ENCODE measurements at regions not wholly inside any gene's neighbourhood (a gene's known extent, or its start where the extent isn't known, plus 50 kb on each side); places are given as distances from the start of the nearest gene placed in this dataset.
"Not testable (repeated sequence)": the region's sequence is repeated elsewhere in the genome, so short reads cannot be mapped to it uniquely, and the experiment has no call there.

DNA sequence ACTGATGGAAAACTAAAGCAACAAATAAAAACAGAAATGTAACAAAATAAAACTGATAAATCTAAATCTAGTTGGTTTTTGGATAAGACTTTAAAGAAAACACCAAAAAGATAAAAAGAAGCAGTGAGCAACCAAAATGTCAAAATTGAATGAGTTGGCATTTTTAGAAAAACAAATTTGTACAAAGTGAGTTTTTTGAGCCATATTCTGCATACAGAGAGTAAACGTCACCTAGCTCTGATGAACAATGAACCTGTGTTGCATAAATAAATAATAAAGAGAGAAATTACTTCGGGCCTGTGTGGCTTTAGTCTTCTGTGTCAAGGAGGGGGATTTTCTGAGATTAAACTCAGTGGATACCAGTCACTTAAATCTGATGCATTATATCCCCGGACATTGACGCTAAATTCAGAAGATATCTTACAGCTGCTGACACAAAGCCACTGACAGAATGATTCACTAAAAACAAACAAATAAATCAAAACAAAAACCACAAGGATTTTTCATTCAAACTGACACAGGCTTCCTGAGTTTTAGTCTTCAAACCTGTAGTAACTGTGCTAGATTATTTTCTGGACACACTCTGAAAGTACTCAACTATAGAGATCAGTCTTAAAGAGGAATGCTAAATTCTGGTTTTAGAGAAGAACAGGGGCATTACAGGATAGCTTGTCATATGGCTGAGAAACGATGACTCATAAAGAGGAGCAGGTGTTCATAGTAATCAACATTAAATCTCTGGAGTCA, 403.5 kb upstream of the ST8SIA4 start:
- Mint-ChIP-seq H3K36me3 (no peaks in the 10 kb centered on the region), H3K27ac (no peak overlapping the region), H3K9me3 (peaks cover 4% of the 10 kb centered on the region), H3K27me3 (no peaks in the 10 kb centered on the region), H3K4me3 (no peak overlapping the region), H3K4me1 (no peaks in the 10 kb centered on the region)

DNA sequence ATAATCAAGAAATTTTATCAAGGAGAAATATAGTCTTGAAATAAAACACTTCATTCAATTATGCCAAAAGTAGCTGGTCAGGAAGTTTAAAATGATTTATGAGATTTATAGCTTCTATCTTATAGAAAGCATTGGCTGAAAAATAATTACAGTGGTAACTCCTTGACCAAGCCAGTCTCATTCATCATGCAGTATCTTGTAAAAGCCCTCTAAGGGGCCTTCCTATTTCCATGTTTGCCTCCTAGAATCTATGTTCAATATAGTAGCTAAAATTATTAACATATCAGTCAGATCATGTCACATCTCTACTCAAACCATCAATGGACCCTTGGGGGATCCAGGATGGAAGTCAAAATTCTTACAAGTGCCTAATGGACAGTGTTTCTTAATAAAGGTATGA, 393.4 kb upstream of the ST8SIA4 start:
- no peaks in the 10 kb centered on the region for H3K4me1 Mint-ChIP-seq
- H3K27ac Mint-ChIP-seq, result no peak overlapping the region
- no peak overlapping the region for H3K4me3 Mint-ChIP-seq
- H3K36me3 Mint-ChIP-seq, result no peaks in the 10 kb centered on the region
- H3K9me3 Mint-ChIP-seq, result peaks cover 4% of the 10 kb centered on the region
- H3K27me3 Mint-ChIP-seq, result no peaks in the 10 kb centered on the region

- H3K9me3 Mint-ChIP-seq, result peaks cover 4% of the 10 kb centered on the region
- no peaks in the 10 kb centered on the region for H3K4me1 Mint-ChIP-seq
- no peaks in the 10 kb centered on the region for H3K27me3 Mint-ChIP-seq
- H3K27ac Mint-ChIP-seq, result no peak overlapping the region
- H3K4me3 Mint-ChIP-seq, result no peak overlapping the region
- H3K36me3 Mint-ChIP-seq, result no peaks in the 10 kb centered on the region
Measured at GRCh38 chr5:101292199-101292598, 389.1 kb upstream of the ST8SIA4 start.

GRCh38 chr5:101290761-101291160, 387.7 kb upstream of the ST8SIA4 start:
- H3K27ac Mint-ChIP-seq, H3K4me1 Mint-ChIP-seq, H3K4me3 Mint-ChIP-seq, H3K36me3 Mint-ChIP-seq, H3K9me3 Mint-ChIP-seq, H3K27me3 Mint-ChIP-seq: not testable (repeated sequence)

DNA sequence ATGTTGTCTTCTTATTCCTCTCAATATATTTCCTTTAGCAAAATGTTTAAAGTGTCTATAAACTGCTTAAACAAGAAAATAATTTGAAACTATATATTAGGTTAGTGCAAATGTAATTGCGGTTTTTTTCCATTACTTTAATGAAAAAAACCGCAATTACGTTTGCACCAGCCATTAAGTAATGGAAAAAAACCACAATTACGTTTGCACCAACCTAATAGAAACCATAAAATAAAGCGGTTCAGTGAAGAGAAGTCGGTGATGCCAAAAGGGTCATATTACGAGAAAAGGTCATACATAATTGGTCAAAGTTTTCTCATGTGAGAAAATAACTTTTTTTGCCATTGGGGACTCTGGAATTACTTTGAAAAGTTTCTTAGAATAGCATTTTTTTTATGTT, 385.6 kb upstream of the ST8SIA4 start:
- Mint-ChIP-seq H3K27me3 (no peaks in the 10 kb centered on the region), H3K36me3 (no peaks in the 10 kb centered on the region), H3K4me1 (no peaks in the 10 kb centered on the region), H3K4me3 (no peak overlapping the region), H3K27ac (no peak overlapping the region), H3K9me3 (peaks cover 4% of the 10 kb centered on the region)

- H3K4me3 Mint-ChIP-seq, result no peak overlapping the region
- H3K36me3 Mint-ChIP-seq, result no peaks in the 10 kb centered on the region
- H3K27ac Mint-ChIP-seq, result no peak overlapping the region
- H3K27me3 Mint-ChIP-seq, result no peaks in the 10 kb centered on the region
- H3K9me3 Mint-ChIP-seq, result no peaks in the 10 kb centered on the region
- no peaks in the 10 kb centered on the region for H3K4me1 Mint-ChIP-seq
Measured at GRCh38 chr5:101284736-101285375, 381.8 kb upstream of the ST8SIA4 start.

DNA sequence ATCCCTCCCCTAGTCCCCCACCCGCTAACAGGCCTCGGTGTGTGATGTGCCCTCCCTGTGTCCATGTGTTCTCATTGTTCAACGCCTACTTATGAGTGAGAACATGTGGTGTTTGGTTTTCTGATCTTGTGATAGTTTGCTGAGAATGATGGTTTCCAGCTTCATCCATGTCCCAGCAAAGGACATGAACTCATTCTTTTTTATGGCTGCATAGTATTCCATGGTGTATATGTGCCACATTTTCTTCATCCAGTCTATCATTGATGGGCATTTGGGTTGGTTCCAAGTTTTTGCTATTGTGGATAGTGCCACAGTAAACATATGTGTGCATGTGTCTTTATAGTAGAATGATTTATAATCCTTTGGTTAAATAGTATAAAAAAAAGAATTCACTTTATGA, 380.9 kb upstream of the ST8SIA4 start:
- not testable (repeated sequence) for H3K27ac Mint-ChIP-seq, H3K4me3 Mint-ChIP-seq, H3K27me3 Mint-ChIP-seq, H3K4me1 Mint-ChIP-seq, H3K9me3 Mint-ChIP-seq, H3K36me3 Mint-ChIP-seq

GRCh38 chr5:101278917-101279316, 375.8 kb upstream of the ST8SIA4 start:
- no peaks in the 10 kb centered on the region for H3K36me3 Mint-ChIP-seq
- no peaks in the 10 kb centered on the region for H3K27me3 Mint-ChIP-seq
- H3K4me3 Mint-ChIP-seq, result no peak overlapping the region
- no peaks in the 10 kb centered on the region for H3K4me1 Mint-ChIP-seq
- no peak overlapping the region for H3K27ac Mint-ChIP-seq
- no peaks in the 10 kb centered on the region for H3K9me3 Mint-ChIP-seq

DNA sequence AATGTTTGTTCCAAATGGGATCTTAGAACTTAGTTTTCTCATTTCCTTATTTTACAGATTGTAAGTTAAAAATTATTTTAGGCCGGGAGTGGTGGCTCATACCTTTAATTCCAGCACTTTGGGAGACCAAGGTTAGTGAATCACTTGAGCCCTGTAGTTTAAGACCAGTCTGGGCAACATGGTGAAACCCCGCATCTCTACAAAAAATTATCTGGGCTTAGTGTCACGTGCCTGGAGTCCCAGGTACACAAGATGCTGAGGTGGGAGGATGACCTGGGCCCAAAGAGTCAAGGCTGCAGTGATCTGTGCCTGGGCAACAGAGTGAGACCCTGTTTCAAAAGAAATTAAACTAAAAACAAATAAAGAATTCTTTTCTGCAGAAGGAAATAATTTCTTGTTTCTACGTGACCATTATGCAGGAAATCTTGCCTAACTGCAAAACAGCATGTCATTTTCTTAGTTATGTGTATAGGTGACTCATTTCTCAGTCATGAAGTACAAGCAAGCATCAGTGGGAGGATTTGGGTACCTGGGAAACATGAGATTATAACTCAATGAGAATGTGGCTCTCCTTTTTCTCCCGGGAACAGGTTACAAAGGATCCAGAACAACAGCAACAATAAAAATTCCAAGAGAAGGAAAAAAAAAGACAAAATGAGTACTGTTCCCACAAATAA, 375.1 kb upstream of the ST8SIA4 start:
- Mint-ChIP-seq H3K27ac (no peak overlapping the region), H3K9me3 (no peaks in the 10 kb centered on the region), H3K27me3 (no peaks in the 10 kb centered on the region), H3K4me1 (no peaks in the 10 kb centered on the region), H3K36me3 (no peaks in the 10 kb centered on the region), H3K4me3 (no peak overlapping the region)

DNA sequence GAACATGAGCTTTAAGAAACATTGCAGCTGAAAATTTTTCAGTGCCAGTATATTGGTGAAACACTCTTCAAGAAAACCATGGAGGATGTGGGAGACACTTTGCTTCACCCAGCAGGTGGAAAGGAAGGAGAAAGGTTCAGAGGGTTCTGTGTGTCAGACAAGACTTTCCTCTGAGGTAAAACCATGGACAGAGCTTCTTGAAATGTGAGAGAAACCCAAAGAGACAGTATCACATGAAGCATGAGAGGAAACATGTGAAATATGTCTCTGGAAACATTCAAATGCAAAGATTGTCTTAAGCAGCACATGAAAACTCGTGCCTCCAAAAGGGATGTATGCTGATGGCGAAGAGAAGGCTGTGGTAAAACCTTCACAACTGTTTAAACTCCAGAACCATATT, 368.9 kb upstream of the ST8SIA4 start:
- Mint-ChIP-seq H3K27ac (no peak overlapping the region), H3K27me3 (no peaks in the 10 kb centered on the region)

DNA sequence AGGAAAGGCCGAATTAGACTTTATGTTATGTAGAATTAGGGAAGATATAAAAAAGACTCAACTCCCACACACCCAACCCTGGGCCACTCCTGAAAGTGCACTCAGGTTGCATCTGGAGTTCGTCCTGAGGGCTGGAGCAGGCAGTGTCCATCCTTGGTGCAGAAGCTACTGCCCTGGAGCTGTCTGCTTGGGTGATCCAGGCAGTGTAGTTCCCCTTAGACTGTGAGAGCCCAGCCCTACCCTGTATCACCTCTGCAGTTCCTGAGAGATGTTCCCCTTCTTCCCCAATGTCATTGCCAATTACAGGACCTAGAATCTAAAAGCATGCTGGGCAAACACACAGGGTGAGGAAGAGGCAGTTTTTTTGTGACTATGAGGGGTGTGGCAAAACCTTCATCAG, 368.3 kb upstream of the ST8SIA4 start:
- no peaks in the 10 kb centered on the region for H3K4me1 Mint-ChIP-seq
- H3K36me3 Mint-ChIP-seq, result no peaks in the 10 kb centered on the region
- no peaks in the 10 kb centered on the region for H3K9me3 Mint-ChIP-seq
- no peaks in the 10 kb centered on the region for H3K27me3 Mint-ChIP-seq
- no peak overlapping the region for H3K27ac Mint-ChIP-seq
- no peak overlapping the region for H3K4me3 Mint-ChIP-seq

More for the DNA sequence above, 368.9 kb upstream of the ST8SIA4 start:
- Mint-ChIP-seq H3K9me3 (no peaks in the 10 kb centered on the region), H3K36me3 (no peaks in the 10 kb centered on the region), H3K4me1 (no peaks in the 10 kb centered on the region), H3K4me3 (no peak overlapping the region)

- H3K27ac Mint-ChIP-seq, result no peak overlapping the region
- no peaks in the 10 kb centered on the region for H3K27me3 Mint-ChIP-seq
- H3K4me3 Mint-ChIP-seq, result no peak overlapping the region
- H3K9me3 Mint-ChIP-seq, result peaks cover 8% of the 10 kb centered on the region
- H3K36me3 Mint-ChIP-seq, result no peaks in the 10 kb centered on the region
- no peaks in the 10 kb centered on the region for H3K4me1 Mint-ChIP-seq
Measured at GRCh38 chr5:101260857-101261256, 357.8 kb upstream of the ST8SIA4 start.

GRCh38 chr5:101253096-101253495, 350.0 kb upstream of the ST8SIA4 start:
- no peak overlapping the region for H3K27ac Mint-ChIP-seq
- no peak overlapping the region for H3K4me3 Mint-ChIP-seq
- no peaks in the 10 kb centered on the region for H3K27me3 Mint-ChIP-seq
- H3K9me3 Mint-ChIP-seq, result peaks cover 5% of the 10 kb centered on the region
- no peaks in the 10 kb centered on the region for H3K36me3 Mint-ChIP-seq
- no peaks in the 10 kb centered on the region for H3K4me1 Mint-ChIP-seq

DNA sequence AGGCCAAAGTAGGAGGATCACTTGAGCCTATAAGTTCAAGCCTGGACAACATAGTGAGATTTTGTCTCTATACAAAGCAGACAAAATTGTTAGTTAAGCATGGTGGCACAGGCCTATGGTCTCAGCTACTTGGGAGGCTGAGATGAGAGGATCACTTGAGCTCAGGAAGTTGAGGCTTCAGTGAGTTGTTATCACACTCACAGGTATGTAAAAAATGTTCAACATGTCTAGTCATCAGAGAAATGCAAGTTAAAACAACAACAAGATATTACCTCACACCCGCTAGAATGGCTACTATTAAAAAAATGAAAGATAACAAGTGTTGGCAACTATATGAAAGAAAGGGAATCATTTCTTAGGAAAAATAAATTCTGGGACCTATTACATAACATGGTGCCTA, 341.5 kb upstream of the ST8SIA4 start:
- H3K27me3 Mint-ChIP-seq, result peaks cover 2% of the 10 kb centered on the region

GRCh38 chr5:101212942-101213514, 309.9 kb upstream of the ST8SIA4 start:
- H3K27me3 Mint-ChIP-seq, result peaks cover 1% of the 10 kb centered on the region
- no peaks in the 10 kb centered on the region for H3K36me3 Mint-ChIP-seq
- no peak overlapping the region for H3K4me3 Mint-ChIP-seq
- H3K27ac Mint-ChIP-seq, result no peak overlapping the region
- no peaks in the 10 kb centered on the region for H3K9me3 Mint-ChIP-seq
- H3K4me1 Mint-ChIP-seq, result no peaks in the 10 kb centered on the region

More for the DNA sequence above, 341.5 kb upstream of the ST8SIA4 start:
- Mint-ChIP-seq H3K36me3 (no peaks in the 10 kb centered on the region), H3K4me1 (no peaks in the 10 kb centered on the region), H3K9me3 (peaks cover 19% of the 10 kb centered on the region), H3K27ac (no peak overlapping the region), H3K4me3 (no peak overlapping the region)

GRCh38 chr5:101206534-101206933, 303.5 kb upstream of the ST8SIA4 start:
- Mint-ChIP-seq H3K27me3 (peaks cover 1% of the 10 kb centered on the region), H3K36me3 (no peaks in the 10 kb centered on the region), H3K4me1 (no peaks in the 10 kb centered on the region), H3K9me3 (no peaks in the 10 kb centered on the region), H3K27ac (no peak overlapping the region), H3K4me3 (no peak overlapping the region)
